Liver (tissue), 8 donors: ENCODE measurements at regions not wholly inside any gene's neighbourhood (a gene's known extent, or its start where the extent isn't known, plus 50 kb on each side); places are given as distances from the start of the nearest gene placed in this dataset.

Source experiments
- DNase-seq: peaks from one replicate; pipeline ENCODE4 v3.0.0-alpha.2; 2017; ENCODE audit warnings: low spot score
- H3K27ac ChIP-seq, 2 donors: one replicate each; pipeline ENCODE4 v1.7.0; 2013; ENCODE audit warnings: inconsistent platforms in 2 of 2, low read length in 2 of 2, control low read depth in 1 of 2, low read depth in 1 of 2, mild to moderate bottlenecking in 1 of 2
- H3K27me3 ChIP-seq, 4 donors: one replicate each; pipeline versions ENCODE4 v1.6.1 to v1.7.0; 2013; ENCODE audit warnings: low read length in 3 of 4, inconsistent platforms in 1 of 4, mild to moderate bottlenecking in 1 of 4, moderate library complexity in 1 of 4; ENCODE audit not compliant: control insufficient read depth in 4 of 4, insufficient read depth in 4 of 4
- H3K36me3 ChIP-seq, 4 donors: one replicate each; pipeline versions ENCODE4 v1.6.1 to v1.7.0; 2013; ENCODE audit warnings: low read length in 3 of 4, mild to moderate bottlenecking in 3 of 4, low read depth in 1 of 4, moderate library complexity in 1 of 4; ENCODE audit not compliant: control insufficient read depth in 4 of 4, insufficient read depth in 3 of 4
- H3K4me1 ChIP-seq, 4 donors: one replicate each; pipeline versions ENCODE4 v1.6.1 to v1.7.0; 2013; ENCODE audit warnings: low read length in 3 of 4, mild to moderate bottlenecking in 3 of 4, moderate library complexity in 1 of 4; ENCODE audit not compliant: control insufficient read depth in 4 of 4, insufficient read depth in 4 of 4
- H3K4me3 ChIP-seq, 3 donors: one replicate each; pipeline versions ENCODE4 v1.6.1 to v1.7.0; 2013; ENCODE audit warnings: low read length in 3 of 3, control low read depth in 1 of 3, low read depth in 1 of 3, mild to moderate bottlenecking in 1 of 3
- H3K9ac ChIP-seq, 2 donors: one replicate each; pipeline ENCODE4 v1.7.0; 2013; ENCODE audit warnings: low read length in 2 of 2, mild to moderate bottlenecking in 2 of 2, moderate library complexity in 2 of 2, control low read depth in 1 of 2, low read depth in 1 of 2
- H3K9me3 ChIP-seq, 4 donors: one replicate each; pipeline versions ENCODE4 v1.6.1 to v1.7.0; 2013; ENCODE audit warnings: low read length in 3 of 4; ENCODE audit not compliant: control insufficient read depth in 4 of 4
- ATF3 ChIP-seq: IDR thresholded peaks from 2 replicates; pipeline ENCODE4 v1.6.1; 2016; ENCODE audit warnings: antibody characterized with exemption
- CTCF ChIP-seq: fragments of 150-350 bp; IDR thresholded peaks from 2 replicates; pipeline ENCODE4 v1.5.1; 2017; ENCODE audit warnings: improper control_type of control experiment, low read depth, low read length; ENCODE audit not compliant: missing input control
- EGR1 ChIP-seq, 2 donors: IDR thresholded peaks; 2 replicates each; pipeline ENCODE4 v1.6.1; 2016 to 2018; ENCODE audit warnings: antibody characterized with exemption in 2 of 2, low read depth in 2 of 2
- FOXA1 ChIP-seq: IDR thresholded peaks from 2 replicates; pipeline ENCODE4 v1.6.1; 2016; ENCODE audit warnings: antibody characterized with exemption
- FOXA2 ChIP-seq: IDR thresholded peaks from 2 replicates; pipeline ENCODE4 v1.6.1; 2016; ENCODE audit warnings: antibody characterized with exemption
- GABPA ChIP-seq, 2 donors: IDR thresholded peaks in 1 of 2; conservative IDR thresholded peaks in 1 of 2; 2 replicates each; pipeline ENCODE4 v1.6.1; 2016; ENCODE audit warnings: antibody characterized with exemption in 2 of 2, mild to moderate bottlenecking in 1 of 2, moderate library complexity in 1 of 2
- HNF4A ChIP-seq, 2 donors: conservative IDR thresholded peaks; 2 replicates each; pipeline ENCODE4 v1.6.1; 2016; ENCODE audit warnings: antibody characterized with exemption in 2 of 2, mild to moderate bottlenecking in 2 of 2
- HNF4G ChIP-seq: IDR thresholded peaks from 2 replicates; pipeline ENCODE4 v1.6.1; 2016; ENCODE audit warnings: antibody characterized with exemption
- JUND ChIP-seq, 2 donors: IDR thresholded peaks; 2 replicates each; pipeline ENCODE4 v1.6.1; 2016; ENCODE audit warnings: antibody characterized with exemption in 2 of 2
- MAX ChIP-seq: IDR thresholded peaks from 2 replicates; pipeline ENCODE4 v1.6.1; 2016; ENCODE audit warnings: antibody characterized with exemption
- NR2F2 ChIP-seq: IDR thresholded peaks from 2 replicates; pipeline ENCODE4 v1.6.1; 2016; ENCODE audit warnings: antibody characterized with exemption
- RAD21 ChIP-seq, 2 donors: IDR thresholded peaks; 2 replicates each; pipeline ENCODE4 v1.6.1; 2016; ENCODE audit warnings: antibody characterized with exemption in 2 of 2, mild to moderate bottlenecking in 2 of 2
- REST ChIP-seq: IDR thresholded peaks from 2 replicates; pipeline ENCODE4 v1.6.1; 2016; ENCODE audit warnings: antibody characterized with exemption, mild to moderate bottlenecking
- RXRA ChIP-seq, 2 donors: IDR thresholded peaks; 2 replicates each; pipeline ENCODE4 v1.6.1; 2017 to 2018; ENCODE audit warnings: antibody characterized with exemption in 2 of 2, mild to moderate bottlenecking in 1 of 2
- SP1 ChIP-seq: IDR thresholded peaks from 2 replicates; pipeline ENCODE4 v1.6.1; 2018; ENCODE audit warnings: antibody characterized with exemption, mild to moderate bottlenecking
- TAF1 ChIP-seq: conservative IDR thresholded peaks from 2 replicates; pipeline ENCODE4 v1.6.1; 2016; ENCODE audit warnings: antibody characterized with exemption, mild to moderate bottlenecking
- YY1 ChIP-seq: IDR thresholded peaks from 2 replicates; pipeline ENCODE4 v1.6.1; 2016; ENCODE audit warnings: antibody characterized with exemption, mild to moderate bottlenecking
- ZBTB33 ChIP-seq: IDR thresholded peaks from 2 replicates; pipeline ENCODE4 v1.6.1; 2016; ENCODE audit warnings: antibody characterized with exemption
- WGBS: extraction: QIAGEN DNeasy Blood & Tissue Kit; methylation state at CpG from one replicate; pipeline ENCODE4 v1.1.7; 2013; 5-methylcytosine and 5-hydroxymethylcytosine counted together
- donor health status: healthy.
- donor health status: healthy.
- donor health status: healthy.
- donor health status: healthy.
- donor health status: healthy.

- WGBS = 68% methylated on average over 5 of the region's 5 CpGs
- H3K9me3 ChIP-seq = no peaks in the 10 kb centered on the region
- peak overlapping the region; percentile 42 to 70 for H3K27ac ChIP-seq
- peak overlapping the region in 1 of 3 donors; percentile 8 for H3K4me3 ChIP-seq
- H3K36me3 ChIP-seq = no peaks in the 10 kb centered on the region
- TF ChIP-seq NR2F2 (no peak), HNF4G (no peak), HNF4A (conservative IDR thresholded peaks at IDR 0.05) (no peak), FOXA1 (no peak), GABPA (IDR thresholded peaks at IDR 0.05 in 1 of 2, conservative IDR thresholded peaks at IDR 0.05 in 1 of 2) (no peak), EGR1 (IDR thresholded peaks at IDR 0.05; ENCODE audit: low read depth in 2 of 2) (no peak), MAX (no peak), FOXA2 (no peak), TAF1 (no peak), RAD21 (IDR thresholded peaks at IDR 0.05) (no peak), YY1 (no peak), ZBTB33 (no peak), REST (no peak), ATF3 (no peak)
- no peak for DNase-seq
- H3K27me3 ChIP-seq = no peaks in the 10 kb centered on the region
- no peak overlapping the region for H3K9ac ChIP-seq
- peaks cover 0 to 16% (median 6%) of the 10 kb centered on the region in 4 donors for H3K4me1 ChIP-seq
Observed at GRCh38 chr14:53881921-53882320, 74.7 kb downstream of the BMP4 start.

GRCh38 chr14:53881161-53881871 lies 75.3 kb downstream of the BMP4 start:
- H3K4me1 ChIP-seq = peaks cover 0 to 16% (median 6%) of the 10 kb centered on the region in 4 donors
- no peaks in the 10 kb centered on the region for H3K9me3 ChIP-seq
- no peaks in the 10 kb centered on the region for H3K27me3 ChIP-seq
- H3K4me3 ChIP-seq = peak overlapping the region in 1 of 3 donors; percentile 8
- no peaks in the 10 kb centered on the region for H3K36me3 ChIP-seq
- peak overlapping the region; percentile 42 to 70 for H3K27ac ChIP-seq
- H3K9ac ChIP-seq = peak overlapping the region; percentile 19 to 60
- no peak for DNase-seq
- WGBS = 18% methylated on average over 4 of the region's 4 CpGs
- TF ChIP-seq CTCF (no peak), FOXA2 (no peak), RAD21 (IDR thresholded peaks at IDR 0.05) (no peak), HNF4A (conservative IDR thresholded peaks at IDR 0.05) (peak; percentile 67 to 79), SP1 (peak; percentile 58), JUND (IDR thresholded peaks at IDR 0.05) (no peak), ATF3 (no peak), FOXA1 (no peak), HNF4G (no peak), ZBTB33 (no peak), EGR1 (IDR thresholded peaks at IDR 0.05; ENCODE audit: low read depth in 2 of 2) (no peak), NR2F2 (peak; percentile 17), MAX (no peak), TAF1 (no peak), YY1 (peak; percentile 43), RXRA (IDR thresholded peaks at IDR 0.05) (peak; percentile 9 to 52), GABPA (IDR thresholded peaks at IDR 0.05 in 1 of 2, conservative IDR thresholded peaks at IDR 0.05 in 1 of 2) (no peak)
